K562 (cell line): ENCODE measurements at regions not wholly inside any gene's neighbourhood (a gene's known extent, or its start where the extent isn't known, plus 50 kb on each side); places are given as distances from the start of the nearest gene placed in this dataset.

Experiments
- CTCF ChIP-seq, 3 experiments: IDR thresholded peaks in 2 of 3; conservative IDR thresholded peaks in 1 of 3; 2 replicates each; pipeline ENCODE4 v1.5.1; 2011 to 2012; ENCODE audit warnings: low read length in 3 of 3, mild to moderate bottlenecking in 3 of 3, control low read depth in 2 of 3, improper control_type of control experiment in 1 of 3, inconsistent platforms in 1 of 3, low read depth in 1 of 3, mixed read lengths in 1 of 3, moderate library complexity in 1 of 3; ENCODE audit not compliant: insufficient read depth in 2 of 3
- ESRRA ChIP-seq: fragments of 450-650 bp; IDR thresholded peaks from 2 replicates; pipeline ENCODE4 v1.6.1; 2014; ENCODE audit warnings: low read depth, mild to moderate bottlenecking, moderate library complexity, borderline replicate concordance
- JUND ChIP-seq, 2 experiments: IDR thresholded peaks; 2 replicates in 1 of 2; 3 replicates in 1 of 2; pipeline ENCODE4 v1.6.1; 2011; ENCODE audit warnings: borderline replicate concordance in 2 of 2, low read depth in 2 of 2, low read length in 2 of 2, improper control_type of control experiment in 1 of 2, missing biosample characterization in 1 of 2, missing genetic modification characterization in 1 of 2, missing genetic modification reagents in 1 of 2
- KDM1A ChIP-seq, 2 experiments: fragments of 450-650 bp; IDR thresholded peaks; 2 replicates each; pipeline ENCODE4 v1.6.1; 2016; ENCODE audit warnings: mild to moderate bottlenecking in 2 of 2
- MITF ChIP-seq: IDR thresholded peaks from 2 replicates; pipeline ENCODE4 v1.6.1; 2014; ENCODE audit warnings: antibody characterized with exemption
- SETDB1 ChIP-seq: IDR thresholded peaks from one replicate; pipeline ENCODE4 v1.6.1; 2012; ENCODE audit warnings: low read length, control low read depth, inconsistent platforms
- SPI1 ChIP-seq: IDR thresholded peaks from 2 replicates; pipeline ENCODE4 v1.6.1; 2011; ENCODE audit warnings: low read depth, low read length, control low read depth, borderline replicate concordance
- ZC3H8 ChIP-seq: fragments of 450-650 bp; IDR thresholded peaks from 2 replicates; pipeline ENCODE4 v1.6.1; 2017
- ZNF274 ChIP-seq: IDR thresholded peaks from 2 replicates; pipeline ENCODE4 v1.6.1; 2011; ENCODE audit warnings: low read depth, mild to moderate bottlenecking, low read length, moderate library complexity, borderline replicate concordance
- ZNF668 ChIP-seq: fragments of 250-450 bp; sonication (Bioruptor Pico); IDR thresholded peaks from 2 replicates; pipeline ENCODE4 v1.8.0; 2022; ENCODE audit warnings: mild to moderate bottlenecking, inconsistent platforms

GRCh38 chr10:94276140-94276539, 86.6 kb downstream of the NOC3L start:
- TF ChIP-seq SETDB1, result no peak
- no peak for TF ChIP-seq ZC3H8
- no peak for TF ChIP-seq ZNF668
- no peak for TF ChIP-seq JUND (IDR thresholded peaks at IDR 0.05; ENCODE audit: borderline replicate concordance, low read depth, low read length)
- TF ChIP-seq JUND (tag; IDR thresholded peaks at IDR 0.05; ENCODE audit: borderline replicate concordance, low read depth, low read length), result no peak
- TF ChIP-seq KDM1A (IDR thresholded peaks at IDR 0.05), result no peak
- TF ChIP-seq CTCF (IDR thresholded peaks at IDR 0.05 in 2 of 3, conservative IDR thresholded peaks at IDR 0.05 in 1 of 3; ENCODE audit: insufficient read depth in 2 of 3, low read depth in 1 of 3, low read length in 3 of 3), result no peak
- TF ChIP-seq ZNF274, result no peak
- TF ChIP-seq MITF, result no peak
- TF ChIP-seq SPI1, result no peak
- no peak for TF ChIP-seq ESRRA
